ENCODE measurements at regions not wholly inside any gene's neighbourhood (a gene's known extent, or its start where the extent isn't known, plus 50 kb on each side); places are given as distances from the start of the nearest gene placed in this dataset.

- TF ChIP-seq CTCF (IDR thresholded peaks at IDR 0.05) (no peak), POLR2A (IDR thresholded peaks at IDR 0.05) (no peak)
These were observed 340.5 kb upstream of the USP9Y start for GRCh38 chrY:12360496-12360895.
